Bronchial epithelial cell (primary cell): ENCODE measurements at regions not wholly inside any gene's neighbourhood (a gene's known extent, or its start where the extent isn't known, plus 50 kb on each side); places are given as distances from the start of the nearest gene placed in this dataset.

ENCODE experiments used
- DNase-seq: peaks from one replicate; pipeline ENCODE4 v3.0.0-alpha.2; 2010; ENCODE audit warnings: low read depth
- FAIRE-seq: peaks from 2 replicates; lab custom pipeline; 2011; peaks lifted over from hg19 to GRCh38; lab: Jason Lieb, UNC
- H3K27me3 ChIP-seq: 2 replicates; pipeline ENCODE4 v1.5.1; 2011; ENCODE audit warnings: low read length; ENCODE audit not compliant: control insufficient read depth, insufficient read depth
- H3K36me3 ChIP-seq: 2 replicates; pipeline ENCODE4 v1.5.1; 2011; ENCODE audit warnings: low read length; ENCODE audit not compliant: control insufficient read depth, insufficient read depth
- H3K4me3 ChIP-seq: 2 replicates; pipeline ENCODE4 v1.5.1; 2011; ENCODE audit warnings: mild to moderate bottlenecking, low read depth, low read length, control low read depth
- TF ChIP-seq, protein P1 (sequence below): IDR thresholded peaks from 2 replicates; pipeline ENCODE4 v1.5.1; 2011; ENCODE audit warnings: mild to moderate bottlenecking, moderate library complexity, low read length, control low read depth, inconsistent platforms; ENCODE audit not compliant: insufficient read depth, severe bottlenecking

DNA sequence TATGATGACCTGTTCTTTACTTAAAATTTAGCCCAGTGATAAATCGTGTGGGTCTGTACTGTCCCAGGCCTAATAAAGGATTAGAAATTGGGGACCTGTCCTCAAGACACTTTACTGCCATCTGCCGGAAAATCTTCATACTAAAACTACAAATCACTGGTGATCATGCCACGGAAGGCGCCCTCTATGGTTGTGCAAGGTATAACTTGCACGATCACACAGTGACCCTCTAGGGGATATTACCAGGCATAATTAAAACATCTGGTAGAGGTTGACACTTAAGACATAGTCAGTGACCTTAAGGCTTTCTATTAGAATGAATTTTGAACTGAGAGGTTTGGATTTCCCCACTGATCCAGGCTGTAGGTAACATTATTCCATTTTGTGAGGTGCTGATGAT lies 172.6 kb downstream of the BMP2 start:
- DNase-seq (peak; percentile 50), FAIRE-seq (no peak)
- H3K4me3 ChIP-seq: no peak overlapping the region
- H3K36me3 ChIP-seq: no peaks in the 10 kb centered on the region
- TF ChIP-seq, protein P1, sequence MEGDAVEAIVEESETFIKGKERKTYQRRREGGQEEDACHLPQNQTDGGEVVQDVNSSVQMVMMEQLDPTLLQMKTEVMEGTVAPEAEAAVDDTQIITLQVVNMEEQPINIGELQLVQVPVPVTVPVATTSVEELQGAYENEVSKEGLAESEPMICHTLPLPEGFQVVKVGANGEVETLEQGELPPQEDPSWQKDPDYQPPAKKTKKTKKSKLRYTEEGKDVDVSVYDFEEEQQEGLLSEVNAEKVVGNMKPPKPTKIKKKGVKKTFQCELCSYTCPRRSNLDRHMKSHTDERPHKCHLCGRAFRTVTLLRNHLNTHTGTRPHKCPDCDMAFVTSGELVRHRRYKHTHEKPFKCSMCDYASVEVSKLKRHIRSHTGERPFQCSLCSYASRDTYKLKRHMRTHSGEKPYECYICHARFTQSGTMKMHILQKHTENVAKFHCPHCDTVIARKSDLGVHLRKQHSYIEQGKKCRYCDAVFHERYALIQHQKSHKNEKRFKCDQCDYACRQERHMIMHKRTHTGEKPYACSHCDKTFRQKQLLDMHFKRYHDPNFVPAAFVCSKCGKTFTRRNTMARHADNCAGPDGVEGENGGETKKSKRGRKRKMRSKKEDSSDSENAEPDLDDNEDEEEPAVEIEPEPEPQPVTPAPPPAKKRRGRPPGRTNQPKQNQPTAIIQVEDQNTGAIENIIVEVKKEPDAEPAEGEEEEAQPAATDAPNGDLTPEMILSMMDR: peak; percentile 37
- no peaks in the 10 kb centered on the region for H3K27me3 ChIP-seq

DNA sequence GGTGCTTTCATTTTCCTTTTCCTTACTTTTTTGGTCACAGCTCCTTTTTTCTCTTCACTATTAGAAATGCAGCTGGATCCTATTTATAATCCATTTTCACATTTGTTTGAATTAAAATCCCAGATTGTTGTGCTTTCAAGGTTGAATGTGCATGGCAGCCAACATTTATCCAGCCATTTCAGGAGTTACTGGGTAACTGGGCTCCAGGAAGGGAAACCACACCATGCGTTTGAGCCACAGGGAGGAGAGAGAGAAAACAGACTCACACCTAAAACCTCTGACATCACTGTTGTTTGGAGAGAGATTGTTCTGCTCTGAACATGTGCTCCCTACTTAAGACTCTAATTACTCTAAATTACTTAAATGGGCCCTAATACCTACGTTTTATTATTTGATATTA lies 173.4 kb downstream of the BMP2 start:
- DNase-seq (peak; percentile 5), FAIRE-seq (no peak)
- H3K27me3 ChIP-seq: no peaks in the 10 kb centered on the region
- TF ChIP-seq, protein P1: no peak
- no peaks in the 10 kb centered on the region for H3K36me3 ChIP-seq
- H3K4me3 ChIP-seq: no peak overlapping the region

DNA sequence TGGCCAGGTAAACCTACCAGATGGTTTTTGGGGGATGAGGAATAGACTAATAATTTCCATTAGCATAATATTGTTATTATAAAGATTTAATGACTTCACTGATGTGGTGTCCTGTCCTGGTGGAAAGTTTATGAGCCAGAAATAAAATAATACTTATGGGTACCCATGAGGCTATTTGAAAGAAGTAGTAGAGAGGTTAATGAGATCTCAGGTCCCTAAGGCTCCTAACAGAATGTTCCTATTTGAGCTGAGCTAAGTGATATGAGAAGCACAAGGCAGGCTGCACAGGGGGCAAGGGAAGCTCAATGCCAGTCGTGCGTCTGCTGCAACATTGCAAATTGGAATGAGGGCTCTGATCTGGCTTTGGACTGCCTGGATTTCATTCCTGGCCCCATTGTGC lies 174.1 kb downstream of the BMP2 start:
- no peak for FAIRE-seq

DNA sequence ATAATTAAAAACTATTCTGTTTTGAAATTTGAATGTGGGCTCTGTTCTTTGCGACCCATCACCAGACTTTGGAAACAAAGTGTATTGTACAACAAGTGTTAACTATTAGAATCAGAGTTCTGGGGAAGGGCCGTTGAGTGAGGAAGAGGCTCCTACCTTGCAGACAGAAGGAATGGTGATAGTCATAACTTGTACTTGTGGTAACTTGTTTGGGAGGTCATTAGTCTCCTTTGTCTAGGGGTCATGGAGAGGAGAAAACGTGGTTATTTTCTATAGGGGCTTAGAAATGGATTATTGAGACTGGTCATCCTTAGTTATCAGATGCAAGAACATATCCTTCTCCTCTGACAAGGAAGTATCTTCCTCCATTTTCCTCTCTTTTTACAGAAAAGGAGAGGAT lies 174.8 kb downstream of the BMP2 start:
- DNase-seq (peak; percentile 56), FAIRE-seq (no peak)
- Histone ChIP-seq H3K4me3 (no peak overlapping the region), H3K27me3 (no peaks in the 10 kb centered on the region), H3K36me3 (no peaks in the 10 kb centered on the region)
- TF ChIP-seq, protein P1: no peak

More for the DNA sequence above, 174.1 kb downstream of the BMP2 start:
- Histone ChIP-seq H3K36me3 (no peaks in the 10 kb centered on the region), H3K27me3 (no peaks in the 10 kb centered on the region), H3K4me3 (no peak overlapping the region)
- DNase-seq: no peak
- TF ChIP-seq, protein P1: no peak

DNA sequence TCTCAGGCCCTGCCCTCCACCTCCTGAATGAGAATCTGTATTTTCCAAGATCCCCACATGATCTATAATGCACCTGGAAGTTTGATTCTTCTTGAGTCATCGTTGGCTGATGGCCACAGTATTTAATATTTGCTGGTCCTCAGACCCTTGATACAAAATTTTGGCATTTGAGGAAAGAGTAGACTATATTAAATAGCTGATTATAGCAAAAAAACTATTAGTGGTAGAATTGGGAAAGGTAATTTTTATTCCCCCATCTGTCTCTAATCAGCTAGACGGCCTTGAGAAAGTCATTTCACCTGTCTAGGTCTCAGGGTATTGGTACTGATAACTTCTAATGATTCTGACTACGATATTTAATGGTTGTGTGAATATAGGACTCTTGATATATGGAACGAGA lies 176.8 kb downstream of the BMP2 start:
- no peak for DNase-seq
- Histone ChIP-seq H3K4me3 (no peak overlapping the region), H3K27me3 (no peaks in the 10 kb centered on the region), H3K36me3 (no peaks in the 10 kb centered on the region)
- no peak for FAIRE-seq
- TF ChIP-seq, protein P1: no peak

DNA sequence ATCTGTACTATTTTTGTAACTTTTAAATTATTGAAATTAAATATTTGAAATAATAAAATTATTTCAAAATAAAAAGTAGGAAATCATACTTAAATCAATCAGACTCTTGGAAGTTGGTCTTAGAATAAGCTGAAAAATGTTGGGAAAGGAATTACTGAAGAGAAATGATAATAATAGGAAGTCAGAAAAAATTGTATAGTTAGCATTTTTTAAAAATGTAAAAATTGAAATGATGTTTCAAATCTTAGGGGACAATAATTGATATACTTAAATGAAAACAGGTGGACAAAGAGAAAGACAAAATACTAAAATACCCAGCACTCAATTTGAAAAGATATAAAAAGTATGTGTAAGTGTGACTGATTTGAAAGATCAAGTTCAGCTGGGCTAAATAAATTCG lies 186.1 kb downstream of the BMP2 start:
- no peaks in the 10 kb centered on the region for H3K36me3 ChIP-seq
- DNase-seq (no peak), FAIRE-seq (no peak)
- H3K4me3 ChIP-seq: no peak overlapping the region
- TF ChIP-seq, protein P1: no peak
- H3K27me3 ChIP-seq: no peaks in the 10 kb centered on the region
